HG02884 (cell line): ENCODE measurements at regions not wholly inside any gene's neighbourhood (a gene's known extent, or its start where the extent isn't known, plus 50 kb on each side); places are given as distances from the start of the nearest gene placed in this dataset.
"Not testable (repeated sequence)": the region's sequence is repeated elsewhere in the genome, so short reads cannot be mapped to it uniquely, and the experiment has no call there.

Source experiments
- ATAC-seq: cut with Tn5 transposase; IDR thresholded peaks from one replicate; pipeline ENCODE4 v1.9.1; 2021; ENCODE audit warnings: mild to moderate bottlenecking, moderate library complexity; ENCODE audit not compliant: unreplicated experiment

DNA sequence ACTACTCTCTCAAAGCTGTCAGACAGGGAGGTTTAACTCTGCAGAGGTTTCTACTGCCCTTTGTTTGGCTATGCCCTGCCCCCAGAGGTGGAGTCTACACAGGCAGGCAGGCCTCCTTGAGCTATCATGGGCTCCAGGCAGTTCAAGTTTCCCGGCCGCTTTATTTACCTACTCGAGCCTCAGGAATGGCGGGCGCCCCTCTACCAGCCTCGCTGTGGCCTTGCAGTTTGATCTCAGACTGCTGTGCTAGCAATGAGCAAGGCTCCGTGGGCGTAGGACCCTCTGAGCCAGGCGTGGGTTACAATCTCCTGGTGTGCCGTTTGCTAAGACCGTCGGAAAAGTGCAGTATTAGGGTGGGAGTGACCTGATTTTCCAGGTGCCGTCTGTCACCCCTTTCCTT, 124.3 kb downstream of the PTCHD1 start:
- not testable (repeated sequence) for ATAC-seq

DNA sequence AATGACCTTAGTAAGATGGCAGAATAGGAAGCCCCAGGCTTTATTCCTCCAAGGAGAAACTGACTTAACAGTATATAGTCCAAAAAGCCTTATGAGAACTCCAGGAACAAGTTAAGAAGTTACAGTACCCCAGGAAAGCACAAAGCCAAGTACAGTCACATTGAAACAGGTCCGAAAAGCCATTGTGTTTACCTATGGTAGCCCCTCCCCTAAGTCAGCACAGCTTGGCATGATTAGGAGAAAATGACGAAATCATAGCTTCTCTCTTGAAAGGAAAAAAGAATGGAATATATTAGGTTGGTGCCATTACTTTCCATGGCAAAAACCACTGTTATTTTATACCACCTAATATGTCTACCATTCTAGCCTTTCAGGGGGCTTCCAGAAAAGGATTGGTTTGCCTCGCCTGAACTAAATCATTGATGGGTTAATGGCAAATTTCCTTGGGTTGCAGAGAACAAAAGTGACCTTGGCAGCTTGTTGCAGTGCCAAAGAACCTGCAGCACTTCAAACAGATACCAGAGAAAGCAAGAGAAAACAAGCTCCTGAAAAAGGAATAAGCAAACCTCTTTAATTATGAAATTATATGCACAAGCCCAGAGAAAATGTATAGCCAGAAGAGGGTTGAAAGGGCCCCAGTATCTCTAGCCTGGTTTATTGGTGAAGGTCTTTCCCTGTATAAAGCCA, 130.6 kb downstream of the PTCHD1 start:
- ATAC-seq: no peak

DNA sequence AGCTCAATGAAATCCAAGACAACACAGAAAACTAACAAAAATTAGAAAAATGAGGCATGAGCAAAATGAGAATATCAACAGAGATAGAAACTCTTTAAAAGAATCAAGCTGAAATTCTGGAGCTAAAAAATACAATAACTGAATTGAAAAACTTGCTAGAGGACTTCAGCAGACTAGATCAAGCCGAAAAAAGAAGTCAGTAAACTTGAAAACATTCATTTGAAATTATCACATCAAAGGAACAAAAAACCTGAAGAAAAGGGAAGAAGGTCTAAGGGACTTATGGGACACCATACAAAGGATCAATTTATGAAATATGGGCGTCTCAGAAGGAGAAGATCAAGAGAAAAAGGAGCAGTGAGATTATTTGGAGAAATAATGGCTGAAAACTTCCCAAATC, 131.3 kb downstream of the PTCHD1 start:
- ATAC-seq: no peak

DNA sequence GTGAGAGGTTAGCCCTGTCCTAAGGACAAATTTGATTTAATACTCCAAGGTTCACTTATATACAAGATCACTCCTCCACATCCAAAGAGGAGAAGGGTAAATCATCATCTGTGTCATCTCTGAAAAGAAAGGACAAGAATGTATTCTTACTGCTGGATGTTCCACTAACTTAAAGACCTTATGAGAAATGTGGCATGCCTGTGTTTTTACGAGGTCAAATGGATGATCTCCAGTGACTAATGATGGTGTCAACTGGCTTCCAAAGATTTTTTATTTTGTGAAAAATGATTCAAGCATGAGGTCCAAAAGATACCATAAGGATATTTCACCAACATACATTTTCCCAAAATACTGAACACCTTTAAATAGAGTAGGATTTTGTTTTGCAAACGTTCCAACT, 143.4 kb downstream of the PTCHD1 start:
- no peak for ATAC-seq

DNA sequence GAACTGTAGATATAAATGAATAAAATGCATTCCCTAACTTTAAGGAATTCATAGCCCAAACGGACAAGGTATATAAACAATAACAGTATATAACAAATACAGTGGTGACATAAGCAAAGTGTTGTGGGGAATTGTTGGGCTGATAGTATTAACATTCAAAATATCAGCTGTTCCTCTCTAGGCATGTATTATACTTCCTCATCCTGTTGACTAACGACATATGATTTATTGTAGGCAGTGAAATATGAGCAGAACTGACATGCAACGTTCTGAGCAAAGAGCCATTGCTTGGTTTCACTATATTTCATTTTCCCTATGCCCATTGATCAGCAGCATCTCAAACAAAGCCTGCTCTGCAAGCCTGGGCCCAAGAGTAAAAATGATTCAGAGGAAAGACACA, 143.9 kb downstream of the PTCHD1 start:
- no peak for ATAC-seq

DNA sequence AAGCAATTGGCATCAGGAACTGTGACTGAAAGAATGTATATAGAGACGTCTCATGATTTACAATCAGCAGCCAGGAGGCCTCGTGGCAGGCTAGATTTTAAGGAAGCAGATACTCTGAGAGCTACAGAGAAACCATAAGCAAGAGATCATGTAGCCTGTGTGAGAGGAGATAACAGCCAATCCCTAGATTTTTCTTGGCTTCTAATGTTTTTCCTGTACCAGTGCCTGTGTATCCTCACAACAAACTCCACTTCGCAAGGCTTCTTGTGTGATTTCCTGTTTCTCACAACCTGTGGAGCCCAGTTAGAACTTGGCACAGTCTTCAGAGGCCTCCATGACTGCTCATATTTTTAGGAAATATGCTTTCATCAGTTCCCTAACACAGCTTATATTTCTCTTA, 147.9 kb downstream of the PTCHD1 start:
- no peak for ATAC-seq

DNA sequence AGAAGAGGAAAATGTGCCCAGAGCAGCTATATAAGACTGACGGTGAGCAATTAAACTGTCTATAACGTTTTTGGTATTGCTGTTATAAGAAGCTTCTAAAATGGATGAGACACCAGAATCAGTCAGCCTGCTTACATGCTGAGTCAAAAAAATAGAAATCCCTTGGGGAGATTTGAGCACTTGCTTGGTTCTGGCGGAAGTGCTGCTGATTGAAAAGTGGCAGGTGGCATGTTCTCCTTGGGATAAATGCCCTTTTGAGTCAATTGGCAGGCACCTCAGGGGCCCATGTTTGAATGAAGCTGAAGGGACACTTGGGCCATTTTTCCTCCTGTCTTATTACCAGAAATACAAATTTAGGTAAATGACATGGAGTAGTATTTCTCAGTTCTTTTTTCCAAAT, 148.7 kb downstream of the PTCHD1 start:
- no peak for ATAC-seq

DNA sequence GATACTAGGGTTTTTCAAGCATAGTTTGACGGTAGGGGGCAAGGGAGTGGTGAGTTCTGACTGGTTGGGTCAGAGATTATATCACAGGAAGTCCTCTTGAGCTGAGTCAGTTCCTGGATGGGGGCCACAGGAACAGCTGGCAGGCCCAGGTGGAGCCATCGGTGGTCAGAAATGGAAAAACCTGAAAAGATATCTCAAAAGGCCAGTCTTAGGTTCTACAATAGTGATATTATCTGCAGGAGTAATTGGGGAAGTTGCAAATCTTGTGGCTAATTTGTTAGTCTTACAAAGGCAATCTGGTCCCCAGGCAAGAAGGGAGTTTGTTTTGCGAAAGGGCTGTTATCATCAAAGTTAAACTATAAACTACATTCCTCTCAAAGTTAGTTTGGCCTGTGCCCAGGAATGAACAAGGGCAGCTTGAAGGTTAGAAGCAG, 159.3 kb downstream of the PTCHD1 start:
- peak; percentile 77 for ATAC-seq

DNA sequence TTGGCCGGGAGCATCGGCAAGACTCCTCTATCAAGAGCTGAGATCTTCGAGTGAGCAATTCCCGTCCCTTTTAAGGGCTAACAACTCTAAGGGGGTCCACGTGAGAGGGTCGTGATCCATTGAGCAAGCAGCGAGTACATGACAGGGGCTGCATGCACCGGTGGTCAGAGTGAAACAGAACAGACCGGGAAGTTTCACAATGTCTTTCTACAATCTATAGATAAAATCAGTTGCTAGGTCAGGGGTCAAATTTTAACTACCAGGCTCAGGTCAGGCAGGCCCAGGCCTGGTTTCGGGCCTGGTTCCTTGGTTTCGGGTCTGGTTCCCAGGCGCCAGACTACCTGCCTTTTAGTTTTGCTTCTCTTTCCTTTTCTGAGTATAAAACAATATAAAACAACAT, 160.1 kb downstream of the PTCHD1 start:
- no peak for ATAC-seq

DNA sequence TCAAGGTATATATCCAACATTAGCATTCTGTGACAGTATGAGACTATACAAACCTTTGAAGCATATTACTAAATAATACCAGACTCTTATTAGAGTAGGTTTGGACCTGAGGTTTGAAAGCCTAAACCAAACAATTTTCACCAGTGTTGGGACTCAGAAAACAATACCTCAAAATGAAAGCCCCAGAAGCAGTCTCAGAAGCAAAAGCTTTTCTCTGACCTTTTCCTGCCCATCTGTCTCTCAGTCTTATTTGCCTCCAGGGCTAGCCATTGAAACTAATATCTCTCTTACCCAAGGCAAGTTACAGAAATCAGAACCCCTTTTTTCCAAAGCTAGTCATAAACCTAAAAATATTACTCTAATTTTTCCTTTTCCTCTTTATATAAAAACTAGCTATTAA, 163.3 kb downstream of the PTCHD1 start:
- no peak for ATAC-seq

DNA sequence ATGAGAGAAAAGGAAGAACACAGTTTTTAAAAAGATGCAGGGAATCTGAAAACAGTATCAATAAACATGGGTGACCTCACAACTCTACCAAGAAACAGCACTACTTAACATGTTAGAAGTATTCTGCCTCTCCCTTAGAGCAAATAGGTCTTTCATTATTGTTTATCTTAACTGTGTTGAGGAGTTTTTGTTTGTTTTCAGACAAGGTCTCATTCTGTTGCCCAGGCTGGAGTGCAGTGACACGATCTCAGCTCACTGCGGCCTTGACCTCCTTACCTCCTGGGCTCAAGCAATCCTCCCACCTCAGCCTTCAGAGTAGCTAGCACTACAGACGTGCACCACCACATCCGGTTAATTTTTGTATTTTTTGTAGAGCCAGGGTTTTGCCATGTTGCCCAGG, 165.3 kb upstream of the PRDX4 start:
- no peak for ATAC-seq

DNA sequence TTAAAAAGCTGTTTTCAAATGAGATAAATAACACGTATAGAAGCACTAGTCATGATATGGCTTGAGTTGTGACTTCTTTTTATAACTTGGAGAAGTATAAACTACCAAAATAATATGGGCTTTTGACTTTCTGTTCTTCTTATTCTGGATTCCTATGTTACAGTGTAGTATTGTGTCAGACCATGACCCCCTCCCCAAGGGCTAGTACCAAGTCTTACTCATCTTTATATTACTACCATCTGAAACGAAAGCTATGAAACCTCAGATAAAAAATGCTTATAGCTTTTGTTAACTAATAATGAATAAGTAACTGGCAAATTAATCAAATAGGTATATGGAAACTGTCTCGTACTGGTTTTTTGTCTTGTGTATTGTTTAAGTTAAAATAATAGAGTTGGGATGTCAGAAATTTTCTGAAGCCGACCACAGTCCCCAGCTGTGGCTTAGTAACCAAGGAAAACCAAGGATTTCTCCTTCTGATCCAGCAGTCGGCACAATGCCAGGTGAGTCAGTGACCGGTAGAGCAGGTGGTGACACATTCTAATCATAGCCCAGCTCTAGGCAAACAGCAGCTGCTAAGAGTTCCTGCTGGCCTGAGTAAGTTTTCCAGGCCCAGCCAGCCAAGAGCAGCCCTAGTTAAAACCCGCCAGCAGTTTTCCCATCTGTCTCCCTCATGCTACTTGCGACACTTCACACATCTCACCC, 163.3 kb upstream of the PRDX4 start:
- no peak for ATAC-seq

DNA sequence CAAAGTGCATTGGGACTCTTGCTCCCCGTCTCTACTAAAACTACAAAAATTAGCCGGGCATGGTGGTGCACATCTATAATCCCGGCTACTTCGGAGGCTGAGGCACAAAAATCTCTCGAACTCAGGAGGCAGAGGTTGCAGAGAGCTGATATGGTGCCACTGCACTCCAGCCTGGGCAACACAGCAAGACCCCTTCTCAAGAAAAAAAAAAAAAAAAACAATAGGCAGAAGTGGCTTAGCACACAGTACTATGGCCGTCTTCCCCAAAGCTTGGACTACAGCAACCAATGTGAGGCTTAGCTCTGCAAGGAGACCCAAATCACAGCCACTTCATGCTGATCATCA, 162.8 kb upstream of the PRDX4 start:
- ATAC-seq: no peak

DNA sequence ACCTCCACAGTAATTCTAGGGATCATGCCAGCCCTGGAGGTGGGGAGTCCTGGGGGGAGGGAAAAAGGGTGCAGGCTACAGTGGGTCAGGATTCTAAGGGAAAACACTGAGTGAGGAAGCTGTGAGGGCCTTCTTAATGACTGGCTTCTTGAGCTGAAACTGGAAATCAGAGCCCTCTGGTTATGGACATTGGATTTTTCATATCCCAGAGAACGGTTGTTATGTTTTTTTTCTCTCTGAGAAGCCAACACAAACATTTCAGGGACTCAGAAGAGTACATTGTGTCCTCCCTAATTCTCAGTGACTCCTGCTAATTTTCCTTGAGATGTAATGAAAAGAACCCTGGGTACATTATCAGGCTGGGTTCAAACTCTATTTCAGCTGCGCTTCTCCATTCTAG, 162.4 kb upstream of the PRDX4 start:
- no peak for ATAC-seq

DNA sequence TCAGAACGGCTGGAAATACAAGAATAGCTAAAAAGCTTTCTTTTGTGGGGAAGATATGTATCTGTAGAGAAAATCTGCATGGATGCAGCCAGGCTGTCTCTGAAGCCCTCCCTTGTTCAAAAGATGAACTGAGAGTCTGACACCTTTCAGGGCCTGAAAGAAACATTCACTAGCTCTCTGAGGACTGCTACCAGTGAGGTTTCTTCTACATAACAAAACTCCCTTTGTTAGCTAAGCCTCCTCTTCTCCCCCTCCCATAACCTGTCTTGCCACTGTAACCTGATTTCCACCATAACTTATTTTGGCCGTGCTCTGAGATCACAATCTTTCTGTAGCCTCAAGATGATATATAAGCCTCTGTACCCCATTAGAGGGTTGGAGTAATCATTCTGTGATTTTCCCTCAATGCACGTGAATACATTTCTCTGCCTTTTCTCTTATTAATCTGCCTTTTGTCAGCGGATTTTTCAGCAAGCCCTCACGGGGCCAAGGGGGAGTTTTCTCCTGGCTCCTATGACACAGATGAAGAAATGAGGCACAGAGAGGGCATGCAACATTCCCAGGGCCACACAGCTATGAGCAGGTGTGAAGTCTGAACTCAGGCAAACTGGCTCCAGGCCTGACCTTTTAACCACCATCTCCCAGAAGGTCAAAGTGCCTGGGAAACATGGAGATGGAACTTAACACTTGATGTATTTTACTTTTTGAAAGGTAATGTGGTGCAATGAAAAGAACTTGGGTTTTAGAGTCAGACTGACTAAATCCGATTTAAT, 161.6 kb upstream of the PRDX4 start:
- ATAC-seq: no peak

DNA sequence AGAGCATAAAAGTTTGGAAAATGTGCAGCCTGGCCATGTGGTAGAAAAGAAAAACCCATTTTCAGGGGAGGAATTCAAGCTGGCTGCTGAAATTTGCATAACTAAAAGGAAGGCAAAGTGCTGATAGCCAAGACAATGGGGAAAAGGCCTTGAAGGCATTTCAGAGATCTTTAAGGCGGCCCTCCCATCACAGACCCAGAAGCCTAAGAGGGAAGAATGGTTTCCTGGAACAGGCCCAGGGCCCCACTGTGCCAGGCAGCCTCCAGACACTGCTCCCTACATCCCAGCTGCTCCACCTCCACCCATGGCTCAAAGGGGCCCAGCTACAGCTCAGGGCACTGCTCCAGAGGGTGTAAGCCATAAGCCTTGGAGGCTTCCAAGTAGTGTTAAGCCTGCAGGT, 158.0 kb upstream of the PRDX4 start:
- ATAC-seq: no peak

DNA sequence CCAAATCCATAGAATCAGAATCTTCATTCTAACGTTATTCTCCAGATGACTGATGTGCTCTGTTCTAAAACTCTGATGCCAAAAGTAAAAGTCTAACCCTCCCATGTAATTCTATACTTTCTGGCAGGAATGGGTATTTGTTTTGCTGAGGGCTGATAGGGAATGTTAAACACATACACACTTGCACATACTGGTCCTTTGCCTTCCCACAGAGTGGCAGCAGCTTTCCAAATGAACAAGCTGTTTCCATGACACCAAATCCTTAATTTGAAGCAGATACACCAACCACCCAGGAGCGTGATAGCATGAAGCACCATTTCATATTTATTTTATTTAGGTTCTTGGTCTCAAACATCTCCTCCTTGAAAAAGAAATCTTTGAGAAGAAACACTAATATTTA, 155.5 kb upstream of the PRDX4 start:
- no peak for ATAC-seq

DNA sequence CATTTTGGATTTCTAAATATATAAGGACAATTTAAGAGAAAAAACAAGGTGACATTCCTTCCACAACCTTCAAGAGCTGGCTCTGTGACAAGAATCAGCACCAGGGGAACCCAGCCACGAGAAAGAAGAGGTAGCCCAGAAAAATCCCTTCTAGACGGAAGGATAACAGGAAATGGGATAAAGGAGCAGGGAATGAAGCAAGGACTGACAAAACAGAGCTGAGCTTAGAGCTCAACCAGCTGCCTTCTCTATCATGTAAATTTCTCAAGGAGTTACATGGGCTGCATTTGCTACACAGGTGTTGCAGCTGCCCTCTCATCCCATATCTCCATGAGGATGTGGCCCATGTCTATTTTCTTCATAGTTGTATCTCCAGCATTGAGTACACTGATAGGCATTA, 154.2 kb upstream of the PRDX4 start:
- ATAC-seq: no peak

DNA sequence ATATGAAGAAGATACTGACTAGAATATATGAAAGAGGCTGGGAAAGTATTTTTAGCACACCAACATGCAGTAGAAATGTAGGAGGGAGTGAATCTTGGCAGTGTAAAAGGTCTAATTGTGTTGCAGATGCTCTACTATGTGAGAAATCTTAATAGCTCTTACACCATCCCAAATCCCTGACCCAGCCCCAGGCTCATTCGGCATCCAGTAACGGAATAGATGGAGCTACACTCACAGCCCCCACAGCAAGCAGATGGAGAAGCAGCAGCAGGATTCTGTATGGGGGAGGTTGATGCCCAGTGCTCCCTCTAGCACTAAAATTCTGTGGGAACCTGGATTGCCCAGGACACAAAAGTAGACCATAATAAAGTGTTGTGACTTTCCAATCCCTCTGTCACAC, 153.2 kb upstream of the PRDX4 start:
- ATAC-seq: no peak

DNA sequence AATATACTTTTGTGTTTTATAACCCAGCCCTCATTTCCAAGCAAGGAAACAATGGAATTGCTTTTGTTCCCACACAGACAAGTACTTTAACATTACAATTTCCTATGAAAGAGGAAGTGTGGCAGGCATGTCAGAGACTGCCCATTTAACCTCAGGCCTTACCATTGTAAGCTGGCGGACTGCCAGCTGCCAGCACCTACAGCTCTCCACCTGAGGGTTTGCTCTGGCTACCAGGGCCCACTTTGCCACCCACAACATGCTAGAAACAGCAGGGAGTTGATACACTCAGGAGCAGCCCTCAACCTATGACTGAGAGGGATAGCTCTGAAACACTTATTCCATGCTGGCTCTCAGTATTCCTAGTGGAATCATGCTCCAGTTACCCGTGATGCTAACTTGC, 152.3 kb upstream of the PRDX4 start:
- no peak for ATAC-seq

DNA sequence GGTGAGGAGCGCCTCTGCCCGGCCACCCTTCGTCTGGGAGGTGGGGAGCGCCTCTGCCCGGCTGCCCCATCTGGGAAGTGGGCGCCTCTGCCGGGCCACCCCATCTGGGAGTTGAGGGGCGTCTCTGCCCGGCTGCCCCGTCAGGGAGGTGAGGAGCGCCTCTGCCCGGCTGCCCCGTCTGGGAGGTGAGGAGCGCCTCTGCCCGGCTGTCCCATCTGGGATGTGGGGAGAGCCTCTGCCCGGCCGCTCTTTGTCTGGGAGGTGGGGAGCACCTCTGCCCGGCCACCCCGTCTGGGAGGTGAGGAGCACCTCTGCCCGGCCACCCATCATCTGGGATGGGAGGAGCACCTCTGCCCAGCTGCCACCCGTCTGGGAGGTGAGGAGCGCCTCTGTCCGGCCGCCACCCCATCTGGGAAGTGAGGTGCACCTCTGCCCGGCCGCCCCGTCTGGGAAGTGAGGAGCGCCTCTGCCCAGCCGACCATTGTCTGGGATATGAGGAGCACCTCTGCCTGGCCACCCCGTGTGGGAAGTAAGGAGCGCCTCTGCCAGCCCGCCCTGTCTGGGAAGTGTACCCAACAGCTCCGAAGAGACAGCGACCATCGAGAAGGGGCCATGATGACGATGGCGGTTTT, 144.2 kb upstream of the PRDX4 start:
- not testable (repeated sequence) for ATAC-seq

DNA sequence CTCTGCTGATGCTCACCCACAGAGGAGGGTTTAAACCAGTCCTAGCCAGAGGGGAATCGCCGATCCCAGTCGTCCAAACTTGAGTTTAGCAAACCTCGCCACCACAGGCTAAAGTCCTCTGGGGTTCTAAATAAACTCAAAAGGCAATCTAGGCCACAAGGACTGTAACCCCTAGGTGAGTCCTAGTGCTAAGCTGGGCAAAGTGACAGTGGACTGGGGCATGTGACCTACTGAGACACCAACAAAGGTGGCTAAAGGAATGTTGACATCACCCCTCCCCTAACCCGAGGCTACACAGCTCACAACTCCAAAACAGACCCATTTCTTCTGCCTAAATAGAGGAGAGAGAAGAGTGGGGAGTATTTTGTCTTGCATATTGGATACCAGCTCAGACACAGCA, 142.8 kb upstream of the PRDX4 start:
- ATAC-seq: no peak
